GDM1 (cell line): ENCODE measurements at regions not wholly inside any gene's neighbourhood (a gene's known extent, or its start where the extent isn't known, plus 50 kb on each side); places are given as distances from the start of the nearest gene placed in this dataset.

Experiments used
- DNase-seq: peaks from one replicate; lab custom pipeline; 2025; lab: John Stamatoyannopoulos, UW

DNA sequence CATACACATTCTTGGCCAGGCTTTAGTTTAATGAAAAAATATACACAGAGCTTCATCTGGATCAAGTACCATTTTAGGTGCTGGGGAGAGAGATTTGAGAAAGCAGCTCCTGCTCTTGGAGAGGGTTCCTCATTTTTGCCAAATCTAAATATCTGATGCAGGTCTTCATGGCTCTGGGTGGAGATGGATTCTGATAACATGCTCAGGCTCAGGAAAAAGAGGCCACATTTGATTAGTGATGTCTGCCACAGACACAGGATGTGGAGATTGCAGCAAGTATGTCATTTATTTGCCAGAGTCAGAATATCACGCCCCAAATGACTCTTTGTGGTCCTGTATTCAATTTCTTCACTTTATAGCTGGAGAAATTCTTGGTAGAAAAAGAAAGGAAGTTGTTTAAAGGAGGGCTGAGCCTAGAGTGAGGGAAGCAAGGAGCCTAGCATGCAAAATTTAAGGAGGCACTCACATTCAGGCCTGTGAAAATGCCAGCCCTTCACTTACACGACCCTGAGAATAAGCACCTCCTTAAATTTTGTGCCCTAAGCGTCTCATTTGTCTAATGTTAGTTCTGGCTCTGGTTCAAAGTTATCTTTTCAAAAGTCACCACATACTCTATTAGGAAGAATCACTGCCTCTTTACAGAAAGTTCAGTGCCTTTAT is 492.9 kb upstream of the TBX3 start:
- DNase-seq, result no peak

DNA sequence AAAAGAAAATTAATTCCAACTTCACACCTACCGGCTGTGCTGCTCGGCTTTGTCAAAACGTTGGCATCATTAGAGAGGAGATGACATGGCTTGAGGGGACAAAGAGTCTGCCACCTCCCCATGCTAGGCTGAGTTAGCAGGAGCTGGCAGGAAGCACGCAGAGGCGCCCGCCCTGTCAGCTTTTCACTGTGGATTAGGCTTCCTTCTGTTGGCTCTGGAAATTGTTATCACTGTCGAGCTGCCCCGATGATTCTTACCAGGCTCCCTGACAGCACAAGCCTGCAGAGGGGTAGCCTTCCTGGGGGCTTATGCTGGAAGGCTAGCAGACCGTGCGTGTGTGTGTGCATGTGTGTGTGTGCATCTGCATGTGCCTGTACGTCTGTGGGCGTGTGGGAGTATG is 490.9 kb upstream of the TBX3 start:
- DNase-seq, result no peak

GRCh38 chr12:115172521-115172920 is 488.5 kb upstream of the TBX3 start:
- DNase-seq, result no peak

DNA sequence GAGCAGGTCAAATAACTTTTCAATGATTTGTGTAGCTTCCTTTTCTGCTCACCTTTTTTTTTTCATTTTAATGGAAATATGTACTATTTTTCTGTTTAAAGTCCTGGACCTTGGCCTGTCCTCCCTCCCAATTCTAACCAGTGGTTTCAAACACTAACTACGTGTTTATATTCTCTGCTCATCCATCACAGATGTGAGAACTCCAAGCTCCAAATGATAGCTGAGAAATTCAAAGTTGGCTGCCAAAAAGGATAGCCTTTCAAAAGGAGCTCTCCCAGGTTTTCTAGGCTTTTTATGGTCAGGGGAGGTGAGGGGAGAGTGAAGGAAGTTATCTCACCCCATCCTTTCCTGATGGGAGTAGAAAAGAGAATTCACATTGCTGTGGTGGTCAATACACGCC is 486.0 kb upstream of the TBX3 start:
- DNase-seq, result no peak

DNA sequence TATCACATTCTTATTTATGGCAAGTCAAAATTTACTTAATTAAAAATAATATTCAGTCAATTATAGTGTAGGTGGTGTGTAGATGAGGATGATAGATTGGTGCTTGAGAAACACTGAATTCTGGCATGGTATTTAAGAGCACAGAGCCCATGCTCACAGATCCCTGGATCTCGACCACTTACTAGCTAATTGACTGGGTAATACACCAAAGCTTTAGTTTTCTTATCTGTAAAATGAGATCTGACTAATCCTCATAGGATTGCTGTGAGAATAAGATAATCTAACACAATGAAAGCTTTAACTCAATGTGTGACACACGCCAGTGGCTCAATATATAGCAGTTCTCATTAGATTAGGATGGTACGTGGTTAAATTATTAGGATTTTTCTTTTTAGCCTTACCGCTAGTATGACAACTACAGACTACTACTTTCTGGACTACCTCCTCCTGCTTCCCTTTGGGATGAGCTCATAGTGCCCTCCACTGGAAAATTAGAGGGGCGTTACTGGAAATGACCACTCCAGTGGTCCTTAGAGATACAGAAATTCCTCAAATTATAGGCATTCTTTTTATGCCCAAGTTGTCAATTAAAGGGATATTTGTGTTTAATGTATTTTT is 482.8 kb upstream of the TBX3 start:
- no peak for DNase-seq

GRCh38 chr12:115163710-115164109 is 479.7 kb upstream of the TBX3 start:
- DNase-seq, result no peak

- DNase-seq, result no peak
These were observed 476.5 kb upstream of the TBX3 start for GRCh38 chr12:115160271-115161128.

DNA sequence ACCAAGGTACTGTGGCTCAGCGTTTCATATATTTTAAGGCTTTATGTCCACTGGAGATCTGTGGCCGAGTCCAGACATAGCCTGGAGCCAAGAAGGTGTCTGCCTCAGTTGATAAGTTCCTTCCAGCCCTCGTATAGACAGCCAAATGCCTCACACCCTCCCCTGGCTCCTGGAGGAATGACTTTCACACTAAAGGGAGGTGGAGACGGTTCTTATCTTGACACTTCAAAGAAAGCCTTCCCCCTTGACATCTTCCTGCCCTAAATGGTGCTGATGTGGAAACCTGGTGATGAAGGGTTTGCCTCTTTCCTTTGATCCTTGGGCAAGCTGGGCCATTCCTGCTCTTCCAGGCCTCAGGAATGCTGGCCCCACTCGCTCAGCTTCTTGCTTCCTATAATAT is 474.8 kb upstream of the TBX3 start:
- DNase-seq, result no peak

DNA sequence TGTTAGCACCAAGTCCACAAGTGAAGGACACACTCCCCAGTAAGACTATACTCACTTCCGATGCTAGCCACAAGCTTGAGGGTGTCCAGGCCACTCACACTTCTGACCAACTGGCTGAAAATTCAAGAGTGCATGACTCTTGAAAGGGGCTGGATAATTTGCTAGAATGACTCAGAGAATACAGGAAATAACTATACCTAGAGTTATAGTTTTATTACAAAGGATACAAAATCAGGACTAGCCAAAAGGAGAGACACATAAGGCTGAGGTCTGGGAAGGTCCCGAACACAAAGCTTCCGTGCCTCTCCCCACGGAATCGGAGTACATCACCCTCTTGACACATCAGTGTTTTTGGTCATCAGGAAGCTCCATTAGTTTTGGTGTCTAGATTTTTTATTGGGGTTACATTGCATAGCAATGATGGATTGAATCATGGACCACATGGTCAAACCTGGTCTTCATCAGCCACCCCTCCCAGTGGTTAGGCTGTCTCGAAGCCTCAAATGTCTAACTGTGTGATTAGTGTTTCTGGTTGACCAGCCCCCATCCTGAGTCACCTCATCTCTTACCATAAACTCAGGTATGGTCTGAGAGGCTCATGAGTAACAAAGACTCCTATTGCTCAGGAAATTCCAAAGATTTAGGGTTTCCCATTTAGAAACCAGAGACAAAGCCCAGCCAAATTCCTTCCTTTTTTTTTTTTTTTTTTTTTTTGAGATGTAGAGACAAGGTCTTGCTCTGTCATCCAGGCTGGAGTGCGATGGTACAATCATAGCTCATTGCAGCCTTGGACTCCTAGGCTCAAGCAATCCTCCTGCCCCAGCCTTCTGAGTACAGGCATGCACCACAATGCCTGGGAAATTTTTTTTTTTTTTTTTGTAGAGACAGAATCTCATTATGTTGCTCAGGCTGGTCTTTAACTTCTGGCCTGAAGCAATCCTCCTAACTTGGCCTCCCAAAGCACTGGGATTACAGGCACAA is 472.0 kb upstream of the TBX3 start:
- DNase-seq, result no peak

GRCh38 chr12:115149685-115150378 is 465.9 kb upstream of the TBX3 start:
- DNase-seq, result no peak

GRCh38 chr12:115149279-115149678 is 465.3 kb upstream of the TBX3 start:
- DNase-seq, result no peak

- no peak for DNase-seq
These were observed 463.9 kb upstream of the TBX3 start for GRCh38 chr12:115147916-115148315.

DNA sequence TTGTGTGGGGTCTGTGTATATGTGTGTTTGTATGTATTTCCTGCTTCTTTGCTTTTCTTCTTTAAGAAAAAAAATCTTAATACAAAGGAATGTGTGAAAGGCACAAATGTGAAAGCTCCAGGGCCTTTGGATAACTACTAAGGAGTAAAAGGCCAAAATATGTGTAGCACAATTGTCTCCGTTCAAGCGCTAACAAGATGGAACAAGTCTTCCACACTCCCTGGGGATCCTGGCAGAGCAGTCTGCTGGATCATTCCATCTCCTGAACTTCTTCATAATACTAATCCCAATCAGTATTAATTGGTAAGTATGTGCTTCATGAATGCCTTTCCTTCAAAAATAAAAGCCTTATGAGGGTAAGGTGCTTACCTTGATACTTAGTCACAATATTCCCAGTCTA is 462.5 kb upstream of the TBX3 start:
- no peak for DNase-seq

DNA sequence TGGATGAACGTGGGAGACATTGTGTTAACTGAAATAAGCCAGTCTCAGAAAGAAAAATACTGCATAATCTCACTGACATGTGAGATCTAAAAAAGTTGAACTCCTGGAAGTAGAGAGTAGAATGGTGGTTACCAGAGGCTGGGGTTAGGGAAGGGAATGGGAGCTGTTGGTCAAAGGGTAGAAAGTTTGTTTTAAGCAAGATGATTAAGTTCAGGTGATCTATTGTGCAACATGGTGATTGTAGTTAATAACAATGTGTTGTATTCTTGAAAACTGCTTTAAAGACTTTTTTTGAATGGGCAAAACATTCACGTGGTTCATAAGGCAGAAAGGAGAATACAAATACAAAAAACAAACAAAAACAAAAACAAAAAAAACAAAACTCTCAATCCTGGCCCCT is 460.4 kb upstream of the TBX3 start:
- DNase-seq, result no peak

DNA sequence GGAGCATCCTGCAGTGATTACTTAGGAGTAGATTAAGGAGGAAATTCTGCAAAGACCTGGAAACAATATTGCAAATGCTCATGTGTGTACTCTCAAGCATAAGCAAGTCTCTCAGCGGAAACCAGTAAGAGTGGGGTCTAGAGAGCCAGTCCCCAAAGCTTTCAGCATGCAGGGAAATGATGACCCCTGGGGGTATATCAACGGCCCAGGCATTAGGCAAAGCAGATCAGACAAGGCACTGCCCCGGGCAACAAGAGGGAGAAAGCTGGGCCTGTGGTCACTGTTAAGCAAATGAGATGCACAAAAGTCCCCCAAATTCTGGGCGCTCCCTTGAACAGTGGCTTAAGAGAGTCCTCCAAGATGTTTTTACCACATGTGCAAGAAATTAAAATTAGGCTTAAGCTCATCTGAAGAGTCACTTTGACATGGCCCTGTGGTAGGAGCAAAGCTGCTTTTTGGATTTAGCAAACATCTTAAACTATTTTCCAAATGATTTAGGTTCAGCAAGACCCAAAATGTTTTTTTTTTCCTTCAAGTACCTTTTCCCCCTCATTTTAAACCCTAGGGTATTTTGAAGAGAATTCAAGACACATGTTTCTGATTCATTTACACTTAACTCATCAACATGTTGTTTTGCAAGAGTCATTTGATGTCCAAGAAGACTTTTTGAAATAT is 457.1 kb upstream of the TBX3 start:
- no peak for DNase-seq

DNA sequence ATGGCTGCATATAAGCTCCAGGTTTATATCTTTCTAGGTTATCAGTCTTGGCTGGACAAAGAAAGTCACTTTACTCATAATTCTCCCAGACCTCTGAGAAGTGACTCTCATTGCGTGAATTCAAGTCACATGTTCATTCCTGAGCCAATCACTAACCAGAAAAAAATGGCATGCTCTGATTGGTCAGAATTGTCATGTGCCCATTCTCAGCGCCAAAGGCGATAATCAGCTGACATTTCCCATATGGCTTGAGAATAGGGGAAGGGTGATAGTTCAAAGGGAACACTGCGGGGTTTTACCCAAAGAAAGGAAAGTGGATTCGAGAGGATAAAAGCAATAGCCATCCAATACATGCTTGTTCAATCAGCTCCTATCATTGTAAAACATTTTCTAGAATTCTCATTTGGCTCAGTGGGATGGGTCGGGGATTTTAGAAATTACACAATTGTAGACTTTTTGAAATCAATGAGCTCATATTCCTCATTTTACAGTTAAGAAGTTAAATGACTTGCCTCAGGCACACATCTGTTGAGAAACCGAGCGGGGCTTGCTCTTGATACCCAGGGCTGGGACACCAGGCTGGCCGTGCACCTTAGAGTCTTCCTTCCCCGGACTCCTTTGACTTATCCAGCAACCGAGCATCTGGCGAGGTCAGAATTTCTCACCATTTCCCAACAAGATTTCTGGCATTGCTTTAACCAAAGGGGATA is 454.0 kb upstream of the TBX3 start:
- no peak for DNase-seq

- no peak for DNase-seq
These were observed 451.8 kb upstream of the TBX3 start for GRCh38 chr12:115135800-115136211.

GRCh38 chr12:115134298-115134697 is 450.3 kb upstream of the TBX3 start:
- DNase-seq, result no peak

- DNase-seq, result no peak
These were observed 448.9 kb upstream of the TBX3 start for GRCh38 chr12:115132905-115133304.

DNA sequence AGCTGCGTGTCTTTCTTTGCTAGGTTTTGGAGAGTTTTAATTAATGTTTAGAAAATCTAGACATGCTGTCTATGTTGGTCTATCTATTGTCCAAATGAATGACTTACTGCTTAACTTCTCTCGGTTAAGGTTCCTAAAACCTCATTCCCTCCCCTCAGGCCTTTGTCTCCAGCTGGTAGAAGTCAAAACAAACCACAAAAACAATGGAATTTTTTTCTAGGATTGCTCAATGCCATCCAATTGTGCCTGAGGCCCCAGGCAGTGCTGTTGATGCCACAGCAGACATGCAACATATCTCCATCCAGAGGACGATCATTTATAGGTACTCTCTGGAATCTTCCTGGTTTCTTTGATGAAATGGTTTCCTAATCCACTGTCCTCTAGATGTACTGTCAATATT is 448.2 kb upstream of the TBX3 start:
- DNase-seq, result no peak
